Kidney capillary endothelial cell (primary cell): ENCODE measurements at regions not wholly inside any gene's neighbourhood (a gene's known extent, or its start where the extent isn't known, plus 50 kb on each side); places are given as distances from the start of the nearest gene placed in this dataset.
A peak's percentile ranks its signal among the peaks of the same experiment; 100 is the strongest.

ENCODE experiments used
- DNase-seq: peaks from one replicate; pipeline ENCODE4 v3.0.0-alpha.2; 2018; ENCODE audit warnings: low spot score

GRCh38 chr12:115176741-115177400 lies 492.9 kb upstream of the TBX3 start:
- DNase-seq: no peak

- DNase-seq: peak; percentile 25
These were observed 490.9 kb upstream of the TBX3 start for GRCh38 chr12:115174920-115175319.

GRCh38 chr12:115172521-115172920 lies 488.5 kb upstream of the TBX3 start:
- DNase-seq: no peak

GRCh38 chr12:115169981-115170380 lies 486.0 kb upstream of the TBX3 start:
- no peak for DNase-seq

GRCh38 chr12:115166698-115167315 lies 482.8 kb upstream of the TBX3 start:
- DNase-seq: no peak

GRCh38 chr12:115163710-115164109 lies 479.7 kb upstream of the TBX3 start:
- no peak for DNase-seq

GRCh38 chr12:115160271-115161128 lies 476.5 kb upstream of the TBX3 start:
- DNase-seq: no peak

GRCh38 chr12:115158816-115159215 lies 474.8 kb upstream of the TBX3 start:
- DNase-seq: no peak

- DNase-seq: peak; percentile 97
These were observed 472.0 kb upstream of the TBX3 start for GRCh38 chr12:115155665-115156645.

GRCh38 chr12:115149685-115150378 lies 465.9 kb upstream of the TBX3 start:
- peak; percentile 11 for DNase-seq

GRCh38 chr12:115149279-115149678 lies 465.3 kb upstream of the TBX3 start:
- no peak for DNase-seq

- no peak for DNase-seq
These were observed 463.9 kb upstream of the TBX3 start for GRCh38 chr12:115147916-115148315.

GRCh38 chr12:115146453-115146852 lies 462.5 kb upstream of the TBX3 start:
- no peak for DNase-seq

- DNase-seq: no peak
These were observed 460.4 kb upstream of the TBX3 start for GRCh38 chr12:115144425-115144824.

- no peak for DNase-seq
These were observed 457.1 kb upstream of the TBX3 start for GRCh38 chr12:115140981-115141655.

- no peak for DNase-seq
These were observed 454.0 kb upstream of the TBX3 start for GRCh38 chr12:115137812-115138521.

- no peak for DNase-seq
These were observed 451.8 kb upstream of the TBX3 start for GRCh38 chr12:115135800-115136211.

- DNase-seq: no peak
These were observed 450.3 kb upstream of the TBX3 start for GRCh38 chr12:115134298-115134697.

GRCh38 chr12:115132905-115133304 lies 448.9 kb upstream of the TBX3 start:
- DNase-seq: no peak

- DNase-seq: no peak
These were observed 448.2 kb upstream of the TBX3 start for GRCh38 chr12:115132145-115132544.
